Sigmoid colon (tissue), 6 donors: ENCODE measurements at regions not wholly inside any gene's neighbourhood (a gene's known extent, or its start where the extent isn't known, plus 50 kb on each side); places are given as distances from the start of the nearest gene placed in this dataset.
A peak's percentile ranks its signal among the peaks of the same experiment; 100 is the strongest.

ENCODE experiments used
- DNase-seq: peaks from one replicate; pipeline ENCODE4 v3.0.0-alpha.2; 2019
- H3K27ac ChIP-seq, 4 donors: fragments of 200-600 bp; sonication (generic); one replicate each; pipeline ENCODE4 v1.5.1; 2016 to 2019; ENCODE audit warnings: mild to moderate bottlenecking in 1 of 4
- H3K27me3 ChIP-seq, 3 donors: fragments of 200-600 bp; sonication (generic); one replicate each; pipeline ENCODE4 v1.5.1; 2019; ENCODE audit warnings: mild to moderate bottlenecking in 1 of 3
- H3K36me3 ChIP-seq, 4 donors: fragments of 200-600 bp; sonication (generic); one replicate each; pipeline ENCODE4 v1.5.1; 2016 to 2019
- H3K4me1 ChIP-seq, 4 donors: fragments of 200-600 bp; sonication (generic); one replicate each; pipeline ENCODE4 v1.5.1; 2017 to 2019
- H3K4me3 ChIP-seq, 4 donors: fragments of 200-600 bp; sonication (generic); one replicate each; pipeline ENCODE4 v1.5.1; 2017 to 2019; ENCODE audit warnings: mild to moderate bottlenecking in 2 of 4, moderate library complexity in 1 of 4
- H3K9me3 ChIP-seq, 4 donors: fragments of 200-600 bp in 3 of 4; sonication (generic) in 3 of 4; one replicate each; pipeline versions ENCODE4 v1.5.1 to v1.6.1; 2013 to 2019
- CTCF ChIP-seq, 4 experiments: fragments of 450-650 bp in 3 of 4; fragments of 200-600 bp in 1 of 4; IDR thresholded peaks; one replicate each; pipeline ENCODE4 v1.5.1; 2016 to 2019; ENCODE audit warnings: antibody characterized with exemption in 4 of 4, mild to moderate bottlenecking in 3 of 4, moderate library complexity in 2 of 4
- EP300 ChIP-seq, 4 donors: sonication (generic); formaldehyde crosslinking; IDR thresholded peaks; one replicate each; pipeline ENCODE4 v1.6.1; 2017; ENCODE audit warnings: antibody characterized with exemption in 4 of 4
- POLR2A ChIP-seq, 2 donors: fragments of 450-650 bp; IDR thresholded peaks; one replicate each; pipeline ENCODE4 v1.6.1; 2016; ENCODE audit warnings: antibody characterized with exemption in 2 of 2, mild to moderate bottlenecking in 2 of 2, moderate library complexity in 2 of 2
- POLR2AphosphoS5 ChIP-seq, 4 donors: sonication (generic); formaldehyde crosslinking; IDR thresholded peaks; one replicate each; pipeline ENCODE4 v1.6.1; 2017; ENCODE audit warnings: antibody characterized with exemption in 4 of 4
- WGBS, 2 donors: extraction: QIAGEN DNeasy Blood & Tissue Kit; methylation state at CpG; one replicate each; pipeline ENCODE4 v1.1.7; 2013; 5-methylcytosine and 5-hydroxymethylcytosine counted together
- intact Hi-C: fragments of 100-400 bp; cut with DNase I; formaldehyde crosslinking; loops from one replicate; pipeline ENCODE4 v1.15.1; 2023
- donor health status: healthy with polysubstance abuse.
- donor health status: healthy.

GRCh38 chr7:106731646-106732444 lies 70.9 kb upstream of the CCDC71L start:
- H3K4me3 ChIP-seq: no peak overlapping the region
- H3K9me3 ChIP-seq: no peaks in the 10 kb centered on the region
- intact Hi-C loops: no loop called here
- TF ChIP-seq POLR2A (IDR thresholded peaks at IDR 0.05) (no peak), EP300 (IDR thresholded peaks at IDR 0.05) (no peak), POLR2AphosphoS5 (IDR thresholded peaks at IDR 0.05) (no peak), CTCF (IDR thresholded peaks at IDR 0.05) (no peak)
- H3K27me3 ChIP-seq: no peaks in the 10 kb centered on the region
- DNase-seq: no peak
- 46 to 47% methylated on average over 7 of the region's 7 CpGs for WGBS, 2 donors
- H3K4me1 ChIP-seq: peaks cover 0 to 6% (median 0%) of the 10 kb centered on the region in 4 donors
- no peaks in the 10 kb centered on the region for H3K36me3 ChIP-seq
- H3K27ac ChIP-seq: no peak overlapping the region

- no peak for DNase-seq
- H3K36me3 ChIP-seq: no peaks in the 10 kb centered on the region
- 78 to 85% methylated on average over 1 of the region's 1 CpG for WGBS, 2 donors
- intact Hi-C loops: loop anchor here (1.0 to 5.0 kb wide), 4 partner anchors 75 to 558 kb away; no protein-coding TSS in a partner anchor
- no peaks in the 10 kb centered on the region for H3K9me3 ChIP-seq
- H3K27ac ChIP-seq: no peak overlapping the region
- no peaks in the 10 kb centered on the region for H3K27me3 ChIP-seq
- peaks cover 0 to 10% (median 0%) of the 10 kb centered on the region in 4 donors for H3K4me1 ChIP-seq
- no peak overlapping the region for H3K4me3 ChIP-seq
- TF ChIP-seq EP300 (IDR thresholded peaks at IDR 0.05) (no peak), POLR2AphosphoS5 (IDR thresholded peaks at IDR 0.05) (no peak), CTCF (IDR thresholded peaks at IDR 0.05) (no peak), POLR2A (IDR thresholded peaks at IDR 0.05) (no peak)
These were observed 74.7 kb upstream of the CCDC71L start for GRCh38 chr7:106735637-106736036.

GRCh38 chr7:106736123-106736507 lies 75.2 kb upstream of the CCDC71L start:
- Histone ChIP-seq H3K4me3 (no peak overlapping the region), H3K9me3 (no peaks in the 10 kb centered on the region), H3K4me1 (peaks cover 0 to 7% (median 0%) of the 10 kb centered on the region in 4 donors), H3K27me3 (no peaks in the 10 kb centered on the region), H3K36me3 (no peaks in the 10 kb centered on the region), H3K27ac (no peak overlapping the region)
- intact Hi-C loops: loop anchor here (1.0 to 5.0 kb wide), 3 partner anchors 76 to 559 kb away; no protein-coding TSS in a partner anchor
- TF ChIP-seq EP300 (IDR thresholded peaks at IDR 0.05) (no peak), POLR2A (IDR thresholded peaks at IDR 0.05) (no peak), CTCF (IDR thresholded peaks at IDR 0.05) (no peak), POLR2AphosphoS5 (IDR thresholded peaks at IDR 0.05) (no peak)
- 93 to 96% methylated on average over 3 of the region's 3 CpGs for WGBS, 2 donors
- no peak for DNase-seq

GRCh38 chr7:106736508-106737201 lies 75.7 kb upstream of the CCDC71L start:
- Histone ChIP-seq H3K36me3 (no peaks in the 10 kb centered on the region), H3K4me1 (peaks cover 0 to 7% (median 0%) of the 10 kb centered on the region in 4 donors), H3K4me3 (peak overlapping the region in 1 of 4 donors; percentile 14), H3K9me3 (no peaks in the 10 kb centered on the region), H3K27me3 (no peaks in the 10 kb centered on the region), H3K27ac (no peak overlapping the region)
- intact Hi-C loops: loop anchor here (1.0 to 5.0 kb wide), 3 partner anchors 76 to 559 kb away; no protein-coding TSS in a partner anchor
- TF ChIP-seq POLR2A (IDR thresholded peaks at IDR 0.05): no peak
- peak in 3 of 4 experiments; percentile 52 to 60 (median 59) for TF ChIP-seq CTCF (IDR thresholded peaks at IDR 0.05)
- DNase-seq: no peak
- WGBS, 2 donors: 47 to 49% methylated on average over 5 of the region's 5 CpGs
